ENCODE measurements at regions not wholly inside any gene's neighbourhood (a gene's known extent, or its start where the extent isn't known, plus 50 kb on each side); places are given as distances from the start of the nearest gene placed in this dataset.

- no peak for DNase-seq (ENCODE audit: low spot score)
These were observed 367.1 kb downstream of the CDK5RAP2 start for GRCh38 chr9:120212853-120213200.

- no peak for DNase-seq (ENCODE audit: low spot score)
These were observed 367.7 kb downstream of the CDK5RAP2 start for GRCh38 chr9:120212153-120212852.

- DNase-seq (ENCODE audit: low spot score), result no peak
These were observed 369.7 kb downstream of the CDK5RAP2 start for GRCh38 chr9:120210274-120210673.

GRCh38 chr9:120202856-120203654, 376.9 kb downstream of the CDK5RAP2 start:
- no peak for DNase-seq (ENCODE audit: low spot score)

GRCh38 chr9:120198027-120198426, 381.9 kb downstream of the CDK5RAP2 start:
- no peak for DNase-seq (ENCODE audit: low spot score)

GRCh38 chr9:120197605-120198004, 382.4 kb downstream of the CDK5RAP2 start:
- no peak for DNase-seq (ENCODE audit: low spot score)

- DNase-seq (ENCODE audit: low spot score), result no peak
These were observed 388.8 kb downstream of the CDK5RAP2 start for GRCh38 chr9:120191141-120191540.

GRCh38 chr9:120187758-120188157, 392.2 kb downstream of the CDK5RAP2 start:
- no peak for DNase-seq (ENCODE audit: low spot score)

- no peak for DNase-seq (ENCODE audit: low spot score)
These were observed 393.7 kb downstream of the CDK5RAP2 start for GRCh38 chr9:120186276-120186675.

GRCh38 chr9:120184266-120184665, 395.7 kb downstream of the CDK5RAP2 start:
- DNase-seq (ENCODE audit: low spot score), result no peak

- DNase-seq (ENCODE audit: low spot score), result no peak
These were observed 396.4 kb downstream of the CDK5RAP2 start for GRCh38 chr9:120183615-120184014.

GRCh38 chr9:120182011-120182410, 398.0 kb downstream of the CDK5RAP2 start:
- DNase-seq (ENCODE audit: low spot score), result no peak

GRCh38 chr9:120177121-120177520, 402.8 kb downstream of the CDK5RAP2 start:
- no peak for DNase-seq (ENCODE audit: low spot score)

GRCh38 chr9:120175031-120175430, 404.9 kb downstream of the CDK5RAP2 start:
- DNase-seq (ENCODE audit: low spot score), result no peak

- DNase-seq (ENCODE audit: low spot score), result no peak
These were observed 418.2 kb downstream of the CDK5RAP2 start for GRCh38 chr9:120161776-120162175.

GRCh38 chr9:120158221-120158620, 421.7 kb downstream of the CDK5RAP2 start:
- no peak for DNase-seq (ENCODE audit: low spot score)

GRCh38 chr9:120156376-120156775, 423.6 kb downstream of the CDK5RAP2 start:
- DNase-seq (ENCODE audit: low spot score), result no peak

GRCh38 chr9:120153258-120153657, 426.7 kb downstream of the CDK5RAP2 start:
- DNase-seq (ENCODE audit: low spot score), result no peak

GRCh38 chr9:120152295-120152694, 427.7 kb downstream of the CDK5RAP2 start:
- no peak for DNase-seq (ENCODE audit: low spot score)

GRCh38 chr9:120151806-120152205, 428.2 kb downstream of the CDK5RAP2 start:
- no peak for DNase-seq (ENCODE audit: low spot score)

GRCh38 chr9:120151149-120151548, 428.8 kb downstream of the CDK5RAP2 start:
- DNase-seq (ENCODE audit: low spot score), result no peak

- no peak for DNase-seq (ENCODE audit: low spot score)
These were observed 441.0 kb downstream of the CDK5RAP2 start for GRCh38 chr9:120138955-120139354.

GRCh38 chr9:120137186-120137840, 442.7 kb downstream of the CDK5RAP2 start:
- DNase-seq (ENCODE audit: low spot score), result no peak
